HG02973 (cell line): ENCODE measurements at regions not wholly inside any gene's neighbourhood (a gene's known extent, or its start where the extent isn't known, plus 50 kb on each side); places are given as distances from the start of the nearest gene placed in this dataset.

Source experiments
- ATAC-seq: cut with Tn5 transposase; IDR thresholded peaks from one replicate; pipeline ENCODE4 v1.9.1; 2021; ENCODE audit warnings: moderate library complexity; ENCODE audit not compliant: unreplicated experiment

GRCh38 chr20:57794600-57795341, 85.0 kb upstream of the PMEPA1 start:
- no peak for ATAC-seq

GRCh38 chr20:57794036-57794435, 84.2 kb upstream of the PMEPA1 start:
- ATAC-seq = no peak

GRCh38 chr20:57793421-57793820, 83.6 kb upstream of the PMEPA1 start:
- ATAC-seq = no peak

GRCh38 chr20:57792386-57793080, 82.7 kb upstream of the PMEPA1 start:
- ATAC-seq = no peak

- ATAC-seq = no peak
Measured at GRCh38 chr20:57791966-57792365, 82.2 kb upstream of the PMEPA1 start.

- ATAC-seq = no peak
Measured at GRCh38 chr20:57791178-57791962, 81.6 kb upstream of the PMEPA1 start.

GRCh38 chr20:57790176-57790575, 80.4 kb upstream of the PMEPA1 start:
- ATAC-seq = no peak

- no peak for ATAC-seq
Measured at GRCh38 chr20:57788936-57789613, 79.3 kb upstream of the PMEPA1 start.

GRCh38 chr20:57787990-57788781, 78.4 kb upstream of the PMEPA1 start:
- ATAC-seq = no peak

- no peak for ATAC-seq
Measured at GRCh38 chr20:57787151-57787989, 77.6 kb upstream of the PMEPA1 start.

GRCh38 chr20:57786304-57786932, 76.6 kb upstream of the PMEPA1 start:
- no peak for ATAC-seq

- ATAC-seq = no peak
Measured at GRCh38 chr20:57785720-57786119, 75.9 kb upstream of the PMEPA1 start.

GRCh38 chr20:57785061-57785460, 75.2 kb upstream of the PMEPA1 start:
- ATAC-seq = no peak

GRCh38 chr20:57783956-57784837, 74.4 kb upstream of the PMEPA1 start:
- ATAC-seq = no peak

- no peak for ATAC-seq
Measured at GRCh38 chr20:57783196-57783595, 73.4 kb upstream of the PMEPA1 start.

GRCh38 chr20:57782631-57783041, 72.8 kb upstream of the PMEPA1 start:
- ATAC-seq = no peak

- no peak for ATAC-seq
Measured at GRCh38 chr20:57781901-57782300, 72.1 kb upstream of the PMEPA1 start.

- ATAC-seq = no peak
Measured at GRCh38 chr20:57780906-57781305, 71.1 kb upstream of the PMEPA1 start.
